Fibroblast of lung (primary cell): ENCODE measurements at regions not wholly inside any gene's neighbourhood (a gene's known extent, or its start where the extent isn't known, plus 50 kb on each side); places are given as distances from the start of the nearest gene placed in this dataset.
"Not testable (repeated sequence)": the region's sequence is repeated elsewhere in the genome, so short reads cannot be mapped to it uniquely, and the experiment has no call there.

Experiments
- CTCF ChIP-seq, 2 donors: IDR thresholded peaks in 1 of 2; conservative IDR thresholded peaks in 1 of 2; 1 replicate in 1 of 2; 2 replicates in 1 of 2; pipeline ENCODE4 v1.5.1; 2011 to 2012; ENCODE audit warnings: low read length in 2 of 2, control low read depth in 1 of 2, inconsistent platforms in 1 of 2, low read depth in 1 of 2, mild to moderate bottlenecking in 1 of 2
- EZH2 ChIP-seq: IDR thresholded peaks from 2 replicates; pipeline ENCODE4 v1.5.1; 2012; ENCODE audit warnings: low read length, control low read depth, mild to moderate bottlenecking; ENCODE audit errors: missing control alignments

- TF ChIP-seq CTCF (conservative IDR thresholded peaks at IDR 0.05 in 1 of 2, IDR thresholded peaks at IDR 0.05 in 1 of 2; ENCODE audit: low read depth in 1 of 2, low read length in 2 of 2); EZH2: not testable (repeated sequence)
These were observed 74.7 kb upstream of the ZNF281 start for GRCh38 chr1:200484438-200484946.
